ENCODE measurements at regions not wholly inside any gene's neighbourhood (a gene's known extent, or its start where the extent isn't known, plus 50 kb on each side); places are given as distances from the start of the nearest gene placed in this dataset.
"Not testable (repeated sequence)": the region's sequence is repeated elsewhere in the genome, so short reads cannot be mapped to it uniquely, and the experiment has no call there.

DNA sequence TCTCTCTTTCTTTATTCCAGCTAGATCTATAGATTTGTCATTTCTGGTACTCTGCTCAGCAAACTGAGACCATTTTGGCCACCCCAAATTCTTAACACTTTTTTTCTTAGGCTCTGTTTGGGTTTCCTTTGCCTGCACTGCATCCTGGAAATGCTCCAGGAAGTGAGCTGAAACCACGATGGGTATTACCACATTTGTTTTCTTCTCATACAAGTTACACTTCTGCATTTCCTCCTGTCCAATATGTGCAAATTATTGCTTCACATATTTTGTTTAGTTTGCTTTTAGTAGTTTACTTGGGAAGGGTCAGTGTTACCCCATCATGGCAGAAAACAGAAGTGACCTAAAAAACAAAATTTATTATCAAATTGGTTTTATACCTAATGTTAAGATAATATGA is 498.6 kb upstream of the GRIN3A start:
- TF ChIP-seq, protein P1, sequence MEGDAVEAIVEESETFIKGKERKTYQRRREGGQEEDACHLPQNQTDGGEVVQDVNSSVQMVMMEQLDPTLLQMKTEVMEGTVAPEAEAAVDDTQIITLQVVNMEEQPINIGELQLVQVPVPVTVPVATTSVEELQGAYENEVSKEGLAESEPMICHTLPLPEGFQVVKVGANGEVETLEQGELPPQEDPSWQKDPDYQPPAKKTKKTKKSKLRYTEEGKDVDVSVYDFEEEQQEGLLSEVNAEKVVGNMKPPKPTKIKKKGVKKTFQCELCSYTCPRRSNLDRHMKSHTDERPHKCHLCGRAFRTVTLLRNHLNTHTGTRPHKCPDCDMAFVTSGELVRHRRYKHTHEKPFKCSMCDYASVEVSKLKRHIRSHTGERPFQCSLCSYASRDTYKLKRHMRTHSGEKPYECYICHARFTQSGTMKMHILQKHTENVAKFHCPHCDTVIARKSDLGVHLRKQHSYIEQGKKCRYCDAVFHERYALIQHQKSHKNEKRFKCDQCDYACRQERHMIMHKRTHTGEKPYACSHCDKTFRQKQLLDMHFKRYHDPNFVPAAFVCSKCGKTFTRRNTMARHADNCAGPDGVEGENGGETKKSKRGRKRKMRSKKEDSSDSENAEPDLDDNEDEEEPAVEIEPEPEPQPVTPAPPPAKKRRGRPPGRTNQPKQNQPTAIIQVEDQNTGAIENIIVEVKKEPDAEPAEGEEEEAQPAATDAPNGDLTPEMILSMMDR (IDR thresholded peaks at IDR 0.05; ENCODE audit: insufficient read depth, low read depth, low read length), result no peak
- H3K27me3 ChIP-seq (ENCODE audit: control insufficient read depth, insufficient read depth, low read length), result no peaks in the 10 kb centered on the region
- POLR2A ChIA-PET, result no interaction called here
- no peak for DNase-seq (ENCODE audit: low read depth)
- CTCF ChIA-PET, result no interaction called here
- no peak overlapping the region for H3K4me3 ChIP-seq (ENCODE audit: low read depth, low read length)
- no peaks in the 10 kb centered on the region for H3K36me3 ChIP-seq (ENCODE audit: control insufficient read depth, insufficient read depth, low read length)

DNA sequence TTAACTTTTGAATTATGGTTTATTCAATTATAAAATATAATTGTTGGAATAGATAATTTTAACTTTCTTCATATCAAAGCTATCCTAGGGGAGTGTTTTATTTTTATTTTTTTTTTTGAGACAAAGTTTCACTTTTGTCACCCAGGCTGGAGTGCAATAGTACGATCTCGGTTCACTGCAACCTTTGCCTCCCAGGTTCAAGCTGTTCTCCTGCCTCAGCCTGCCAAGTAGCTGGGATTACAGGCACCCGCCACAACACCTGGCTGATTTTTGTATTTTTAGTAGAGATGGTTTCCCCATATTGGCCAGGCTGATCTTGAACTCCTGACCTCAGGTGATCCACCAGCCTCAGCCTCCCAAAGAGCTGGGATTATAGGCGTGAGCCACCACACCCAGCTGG is 489.0 kb upstream of the GRIN3A start:
- POLR2A ChIA-PET; DNase-seq (ENCODE audit: low read depth); H3K27me3 ChIP-seq (ENCODE audit: control insufficient read depth, insufficient read depth, low read length); H3K36me3 ChIP-seq (ENCODE audit: control insufficient read depth, insufficient read depth, low read length); H3K4me3 ChIP-seq (ENCODE audit: low read depth, low read length); CTCF ChIA-PET: not testable (repeated sequence)

DNA sequence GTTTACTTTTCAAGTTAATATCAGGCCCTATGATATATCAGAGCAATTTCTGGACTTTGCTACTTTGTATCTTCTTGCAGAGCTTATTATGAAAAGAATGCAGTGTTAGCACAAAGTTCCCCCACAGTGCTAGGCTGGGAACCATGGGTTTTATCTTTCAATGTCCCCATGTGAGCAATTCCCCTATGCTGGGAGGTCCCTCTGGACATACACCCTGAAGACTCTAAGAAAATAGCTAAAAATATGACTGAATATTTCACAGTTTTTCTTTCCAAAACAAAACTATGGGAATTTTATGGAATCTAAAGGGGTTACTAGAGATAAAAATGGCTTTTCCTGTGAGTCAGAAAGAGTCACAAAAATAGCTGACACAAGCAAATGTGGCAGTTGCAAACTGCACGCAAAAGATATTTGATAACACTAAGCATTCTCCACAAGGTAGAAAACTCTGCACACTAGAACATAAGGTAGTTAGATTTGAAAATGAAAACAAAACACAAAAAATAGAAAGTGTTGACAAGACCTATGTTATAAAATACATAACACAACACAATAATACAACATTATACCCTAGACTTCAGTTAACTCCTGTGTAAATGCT is 487.5 kb upstream of the GRIN3A start:
- no peak overlapping the region for H3K4me3 ChIP-seq (ENCODE audit: low read depth, low read length)
- TF ChIP-seq, protein P1 (IDR thresholded peaks at IDR 0.05; ENCODE audit: insufficient read depth, low read depth, low read length), result no peak
- CTCF ChIA-PET, result no interaction called here
- H3K36me3 ChIP-seq (ENCODE audit: control insufficient read depth, insufficient read depth, low read length), result no peaks in the 10 kb centered on the region
- POLR2A ChIA-PET, result no interaction called here
- DNase-seq (ENCODE audit: low read depth), result no peak
- no peaks in the 10 kb centered on the region for H3K27me3 ChIP-seq (ENCODE audit: control insufficient read depth, insufficient read depth, low read length)

DNA sequence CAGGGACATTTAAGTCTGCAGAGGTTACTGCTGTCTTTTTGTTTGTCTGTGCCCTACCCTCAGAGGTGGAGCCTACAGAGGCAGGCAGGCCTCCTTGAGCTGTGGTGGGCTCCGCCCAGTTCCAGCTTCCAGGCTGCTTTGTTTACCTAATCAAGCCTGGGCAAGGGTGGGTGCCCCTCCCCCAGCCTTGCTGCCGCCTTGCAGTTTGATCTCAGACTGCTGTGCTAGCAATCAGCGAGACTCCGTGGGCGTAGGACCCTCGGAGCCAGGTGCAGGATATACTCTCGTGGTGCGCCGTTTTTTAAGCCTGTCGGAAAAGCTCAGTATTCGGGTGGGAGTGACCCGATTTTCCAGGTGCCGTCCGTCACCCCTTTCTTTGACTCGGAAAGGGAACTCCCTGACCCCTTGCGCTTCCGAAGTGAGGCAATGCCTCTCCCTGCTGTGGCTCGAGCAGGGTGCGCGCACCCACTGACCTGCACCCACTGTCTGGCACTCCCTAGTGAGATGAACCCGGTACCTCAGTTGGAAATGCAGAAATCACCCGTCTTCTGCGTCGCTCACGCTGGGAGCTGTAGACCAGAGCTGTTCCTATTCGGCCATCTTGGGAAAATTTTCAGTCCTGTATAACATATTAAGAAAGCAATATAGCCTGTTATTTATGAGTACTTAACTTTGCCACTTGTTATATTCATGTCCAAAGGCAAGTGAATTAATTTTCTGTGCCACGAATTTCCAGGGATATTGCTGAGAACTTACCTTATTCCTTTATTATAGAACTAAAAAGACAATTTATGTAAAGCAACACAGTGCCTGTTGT is 485.1 kb upstream of the GRIN3A start:
- DNase-seq (ENCODE audit: low read depth); H3K36me3 ChIP-seq (ENCODE audit: control insufficient read depth, insufficient read depth, low read length); H3K27me3 ChIP-seq (ENCODE audit: control insufficient read depth, insufficient read depth, low read length); POLR2A ChIA-PET; H3K4me3 ChIP-seq (ENCODE audit: low read depth, low read length); CTCF ChIA-PET: not testable (repeated sequence)

DNA sequence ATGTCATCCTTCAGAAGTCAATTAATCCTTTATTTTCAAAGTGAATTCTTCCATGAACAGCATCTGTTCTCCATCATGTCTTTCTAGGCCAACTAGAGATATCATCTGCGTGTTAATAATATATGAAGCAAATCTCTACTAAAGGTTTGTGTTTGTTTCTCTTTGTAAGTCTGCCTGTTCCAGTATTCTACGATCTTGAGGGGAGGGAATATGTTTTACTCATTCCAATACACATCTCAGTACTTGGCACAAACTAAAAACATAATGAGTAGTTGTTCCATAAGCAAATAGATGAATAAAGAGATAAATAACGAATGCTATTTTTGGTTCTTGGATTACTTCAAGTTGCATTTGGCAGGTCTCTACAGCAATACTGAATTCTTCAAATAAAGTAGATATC is 470.7 kb upstream of the GRIN3A start:
- ChIA-PET CTCF (no interaction called here), POLR2A (no interaction called here)
- DNase-seq (ENCODE audit: low read depth), result no peak
- Histone ChIP-seq H3K36me3 (ENCODE audit: control insufficient read depth, insufficient read depth, low read length) (no peaks in the 10 kb centered on the region), H3K27me3 (ENCODE audit: control insufficient read depth, insufficient read depth, low read length) (no peaks in the 10 kb centered on the region), H3K4me3 (ENCODE audit: low read depth, low read length) (no peak overlapping the region)
- TF ChIP-seq, protein P1 (IDR thresholded peaks at IDR 0.05; ENCODE audit: insufficient read depth, low read depth, low read length), result no peak

DNA sequence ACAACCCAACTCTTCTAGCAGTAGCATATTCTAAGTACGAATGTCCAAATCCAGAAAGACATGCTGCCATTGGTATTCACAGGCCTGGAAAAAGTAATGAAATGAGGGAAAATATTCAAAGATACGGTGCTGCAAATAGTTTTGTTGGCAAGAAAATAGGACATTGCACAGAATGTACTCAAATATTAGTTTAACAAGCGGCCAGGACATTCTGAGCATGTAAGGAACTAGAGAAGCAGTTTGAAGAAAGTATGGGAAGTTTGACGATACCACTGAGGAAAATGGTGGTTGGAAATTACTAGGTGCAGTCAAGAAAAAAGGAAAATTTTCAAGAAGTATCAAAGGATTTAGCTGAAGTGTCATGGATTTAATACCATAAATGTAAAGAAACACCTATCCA is 468.0 kb upstream of the GRIN3A start:
- no peak for DNase-seq (ENCODE audit: low read depth)
- ChIA-PET CTCF (no interaction called here), POLR2A (no interaction called here)
- H3K4me3 ChIP-seq (ENCODE audit: low read depth, low read length), result no peak overlapping the region
- no peaks in the 10 kb centered on the region for H3K27me3 ChIP-seq (ENCODE audit: control insufficient read depth, insufficient read depth, low read length)
- TF ChIP-seq, protein P1 (IDR thresholded peaks at IDR 0.05; ENCODE audit: insufficient read depth, low read depth, low read length), result no peak
- no peaks in the 10 kb centered on the region for H3K36me3 ChIP-seq (ENCODE audit: control insufficient read depth, insufficient read depth, low read length)

Measured in BJ (cell line).